COR-L47 (cell line): ENCODE measurements at regions not wholly inside any gene's neighbourhood (a gene's known extent, or its start where the extent isn't known, plus 50 kb on each side); places are given as distances from the start of the nearest gene placed in this dataset.
"Not testable (repeated sequence)": the region's sequence is repeated elsewhere in the genome, so short reads cannot be mapped to it uniquely, and the experiment has no call there.

ENCODE experiments used
- DNase-seq: peaks from one replicate; lab custom pipeline; 2025; lab: John Stamatoyannopoulos, UW

DNA sequence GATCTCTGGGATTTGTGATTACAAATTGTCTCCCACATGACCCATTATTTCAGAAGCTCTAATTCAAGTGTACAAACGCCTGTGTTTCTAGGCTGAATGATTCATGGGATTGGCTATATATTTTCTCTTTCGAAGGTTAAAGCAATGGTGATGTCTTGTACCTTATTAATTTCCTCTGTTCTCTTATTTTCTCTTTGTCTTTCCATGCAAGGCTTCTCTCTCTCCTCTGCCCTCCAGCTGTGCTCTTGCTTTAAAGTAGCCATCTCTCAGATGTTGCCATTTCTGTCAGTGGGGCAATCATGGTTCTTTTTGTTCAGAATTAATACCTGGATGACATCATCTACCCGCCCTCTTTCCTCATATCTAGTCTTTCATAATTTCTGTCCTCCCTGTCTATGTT is 184.3 kb upstream of the ATP10B start:
- DNase-seq, result no peak

GRCh38 chr5:161034451-161034850 is 182.4 kb upstream of the ATP10B start:
- no peak for DNase-seq

DNA sequence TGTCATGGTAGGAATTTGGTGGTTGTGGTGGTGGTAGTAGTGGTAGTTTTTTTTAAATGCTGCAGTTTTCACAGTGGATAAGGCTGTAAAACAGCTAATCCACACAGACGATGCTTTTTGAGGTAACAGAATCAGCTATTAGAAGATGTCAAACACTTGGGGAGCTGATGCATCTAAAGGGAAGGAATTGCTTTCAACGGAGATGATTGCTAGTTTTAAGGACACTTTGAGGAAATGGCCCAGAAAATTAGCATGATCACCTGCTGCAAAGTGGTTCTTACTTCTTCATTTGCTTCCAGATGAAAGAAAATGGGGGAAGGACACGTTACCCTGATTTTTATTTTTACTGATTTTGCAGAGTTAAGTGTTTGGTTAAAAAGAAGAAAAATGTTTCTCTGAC is 178.2 kb upstream of the ATP10B start:
- DNase-seq, result no peak

DNA sequence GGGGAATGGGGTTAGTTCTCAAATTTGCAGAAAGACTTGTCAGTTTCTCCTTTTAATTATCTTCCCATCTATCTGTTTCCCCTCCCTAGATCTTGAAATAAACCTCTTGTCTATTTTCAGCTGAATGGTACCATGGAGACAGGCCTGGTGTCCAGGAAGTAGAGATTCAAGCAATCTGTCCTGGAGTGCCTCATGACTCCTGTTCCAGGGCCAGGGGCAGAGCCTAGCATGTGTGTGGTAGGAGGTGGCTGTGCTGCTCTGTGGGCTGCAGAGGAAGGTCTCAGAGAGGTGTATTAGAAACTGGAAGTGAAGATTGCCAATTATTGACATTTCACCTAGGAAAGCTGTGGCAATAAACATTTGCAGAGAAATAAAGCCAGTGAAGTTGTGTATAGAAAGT is 175.8 kb upstream of the ATP10B start:
- DNase-seq, result no peak

DNA sequence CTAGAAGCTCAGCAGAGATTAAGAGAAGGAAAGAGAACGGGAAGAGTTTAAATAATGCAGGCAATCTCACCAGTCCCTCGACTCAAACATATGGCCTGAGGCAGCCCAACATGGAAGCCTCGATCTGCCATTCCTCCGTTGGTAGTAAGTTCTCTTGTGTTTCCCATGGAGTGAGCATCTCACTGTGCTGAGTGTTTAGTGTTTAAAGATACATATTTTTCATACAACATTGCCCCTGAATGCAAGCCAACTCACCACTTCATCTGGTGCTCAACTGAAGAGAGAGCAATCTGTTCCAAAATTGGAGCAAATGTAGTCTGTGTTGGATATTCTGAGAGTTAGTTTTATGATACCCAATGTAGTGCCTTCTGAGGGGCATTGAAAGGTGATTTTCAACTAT is 171.5 kb upstream of the ATP10B start:
- DNase-seq, result no peak

GRCh38 chr5:161022151-161022550 is 170.1 kb upstream of the ATP10B start:
- DNase-seq, result no peak

DNA sequence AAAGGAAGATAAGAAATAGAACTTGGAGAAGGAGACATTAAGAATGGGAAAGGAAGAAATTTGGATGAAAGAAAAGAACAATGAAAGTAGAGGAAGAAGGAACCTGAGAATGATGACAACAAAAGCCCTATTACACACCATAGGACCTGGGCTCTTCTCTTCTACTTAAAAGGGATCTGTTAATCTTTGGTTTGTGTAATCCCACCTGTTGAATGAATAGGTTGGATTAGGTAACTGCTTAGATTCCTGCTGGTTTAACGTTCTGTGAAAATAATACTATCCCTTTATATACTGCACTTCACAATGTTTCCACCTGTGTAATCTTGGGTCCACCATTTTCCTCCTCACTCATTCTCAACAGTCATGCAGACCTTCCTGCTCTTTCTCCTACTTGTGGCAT is 157.8 kb upstream of the ATP10B start:
- DNase-seq, result no peak

- no peak for DNase-seq
Measured at GRCh38 chr5:161009194-161009593, 157.2 kb upstream of the ATP10B start.

GRCh38 chr5:161007879-161008278 is 155.9 kb upstream of the ATP10B start:
- DNase-seq, result no peak

DNA sequence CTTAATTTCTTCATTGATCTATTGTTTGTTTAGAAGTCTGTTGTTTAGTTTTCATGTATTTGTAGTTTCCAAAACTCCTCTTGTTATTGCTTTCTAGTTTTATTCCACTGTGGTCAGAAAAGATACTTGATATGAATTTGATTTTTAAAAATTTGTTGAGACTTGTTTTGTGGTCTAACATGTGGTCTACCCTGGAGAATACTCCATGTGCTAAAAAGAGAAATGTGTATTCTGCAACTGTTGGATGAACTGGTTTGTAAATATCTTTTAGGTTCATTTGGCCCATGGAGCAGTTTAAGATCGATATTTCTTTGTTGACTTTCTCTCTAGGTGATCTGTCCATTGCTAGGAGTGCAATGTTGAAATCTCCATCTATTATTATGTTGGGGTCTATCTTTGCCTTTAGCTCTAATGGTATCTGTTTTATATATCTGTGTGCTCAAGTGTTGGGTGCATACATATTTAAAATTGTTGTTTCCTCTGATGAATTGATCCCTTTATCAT is 150.6 kb upstream of the ATP10B start:
- DNase-seq, result peak; percentile 2

DNA sequence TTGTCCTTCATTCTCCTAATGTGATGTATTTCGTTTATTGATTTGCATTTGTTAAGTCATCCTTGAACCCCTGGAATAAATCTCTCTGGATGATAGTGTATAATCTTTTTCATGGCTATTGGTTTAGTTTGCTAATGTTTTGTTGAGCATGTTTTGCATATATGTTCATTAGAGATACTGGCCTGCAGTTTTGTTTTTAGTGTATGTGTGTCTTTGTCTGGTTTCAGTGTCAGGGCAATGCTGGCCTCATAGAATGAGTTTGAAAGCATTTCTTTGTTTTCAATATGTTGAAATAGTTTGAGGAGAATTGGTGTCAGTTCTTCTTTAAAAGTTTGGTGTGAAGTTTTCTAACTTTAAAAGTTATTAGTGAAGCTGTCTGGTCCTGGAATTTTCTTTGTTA is 149.6 kb upstream of the ATP10B start:
- DNase-seq, result no peak

GRCh38 chr5:161001142-161001541 is 149.1 kb upstream of the ATP10B start:
- DNase-seq, result not testable (repeated sequence)

- DNase-seq, result no peak
Measured at GRCh38 chr5:160991205-160991604, 139.2 kb upstream of the ATP10B start.

- no peak for DNase-seq
Measured at GRCh38 chr5:160979385-160979784, 127.4 kb upstream of the ATP10B start.

DNA sequence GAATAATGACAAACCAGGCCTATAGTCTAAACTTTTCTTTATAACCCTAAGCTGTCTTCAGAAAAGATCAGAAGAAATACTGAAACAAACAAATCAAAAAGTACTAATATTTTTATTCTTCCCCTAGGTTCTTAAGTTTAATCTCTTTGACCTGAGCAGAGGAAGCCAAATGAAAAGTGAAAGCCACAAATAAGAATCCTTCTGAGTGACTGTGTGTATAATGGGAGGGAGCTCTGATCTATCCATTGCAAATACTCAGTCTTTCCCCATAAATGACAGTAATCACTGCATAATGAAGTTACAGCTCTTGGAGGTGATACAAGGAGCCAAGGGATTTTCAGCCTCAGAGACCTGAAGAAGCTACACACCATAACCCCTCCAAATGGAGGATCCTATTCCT is 126.9 kb upstream of the ATP10B start:
- DNase-seq, result no peak

GRCh38 chr5:160976181-160976580 is 124.2 kb upstream of the ATP10B start:
- DNase-seq, result no peak

- peak; percentile 36 for DNase-seq
Measured at GRCh38 chr5:160970605-160971191, 118.7 kb upstream of the ATP10B start.

GRCh38 chr5:160969645-160970044 is 117.6 kb upstream of the ATP10B start:
- DNase-seq, result no peak

GRCh38 chr5:160968480-160968879 is 116.5 kb upstream of the ATP10B start:
- no peak for DNase-seq

DNA sequence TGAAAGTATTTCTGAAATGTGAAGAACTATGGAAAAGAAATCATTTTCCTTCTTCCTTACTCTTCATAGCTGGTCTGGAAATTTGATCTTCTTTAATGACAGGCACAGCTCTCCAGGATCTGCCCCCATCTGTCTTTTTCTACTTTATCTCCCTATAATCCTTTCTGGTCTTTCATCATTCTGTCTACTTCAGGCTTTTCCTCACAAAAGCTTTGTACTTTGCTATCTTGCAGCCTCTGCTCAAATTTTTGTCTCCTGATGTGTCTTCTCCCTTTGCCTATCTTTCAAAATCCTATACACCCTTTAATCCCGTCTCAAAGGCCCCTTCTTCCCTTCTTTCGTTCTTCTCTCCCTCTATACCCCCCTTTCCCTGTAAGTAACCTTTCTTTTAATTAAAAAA is 114.9 kb upstream of the ATP10B start:
- no peak for DNase-seq

DNA sequence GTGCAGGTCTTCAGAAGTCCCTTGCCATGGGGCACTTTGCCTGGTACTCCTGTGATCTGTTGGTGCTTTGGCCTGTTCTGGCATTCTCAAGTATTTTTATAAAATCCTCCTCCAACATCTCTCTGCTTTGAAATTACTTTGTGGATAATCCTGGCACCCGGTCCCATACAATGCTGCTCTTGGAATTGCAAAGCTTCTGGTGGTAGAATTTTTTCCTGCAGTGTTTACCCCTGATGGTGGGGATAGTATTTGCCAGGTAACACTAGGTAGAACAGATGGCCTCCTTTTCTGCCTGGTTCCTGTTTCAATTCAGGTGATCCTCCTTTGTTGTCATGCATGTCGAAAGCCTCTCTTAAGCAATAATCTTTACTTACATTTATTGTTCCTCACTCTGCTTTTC is 109.8 kb upstream of the ATP10B start:
- no peak for DNase-seq

GRCh38 chr5:160961038-160961437 is 109.0 kb upstream of the ATP10B start:
- no peak for DNase-seq

- no peak for DNase-seq
Measured at GRCh38 chr5:160960592-160960991, 108.6 kb upstream of the ATP10B start.

DNA sequence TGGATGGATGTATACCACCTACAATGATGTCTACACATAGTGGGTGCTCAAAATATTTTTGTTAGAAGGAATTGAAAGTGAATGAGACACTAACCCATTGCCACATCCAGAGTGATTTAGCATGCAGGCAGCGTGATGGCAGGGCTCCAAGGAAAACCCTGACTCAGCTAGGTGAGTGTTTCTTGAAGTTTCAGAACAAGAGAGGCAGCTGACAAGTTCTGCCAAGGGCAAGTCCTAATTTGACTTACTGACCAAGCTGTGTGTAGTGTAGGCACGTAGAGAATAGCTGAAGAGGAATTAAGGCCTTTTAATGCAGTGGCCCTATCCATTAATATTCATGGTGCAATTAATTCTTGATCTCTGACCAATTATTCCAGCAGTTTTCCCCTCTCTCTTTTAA is 107.8 kb upstream of the ATP10B start:
- DNase-seq, result no peak
